Esophagus muscularis mucosa (tissue), 4 donors: ENCODE measurements at regions not wholly inside any gene's neighbourhood (a gene's known extent, or its start where the extent isn't known, plus 50 kb on each side); places are given as distances from the start of the nearest gene placed in this dataset.

Experiments
- CTCF ChIP-seq, 3 experiments: fragments of 200-600 bp in 2 of 3; fragments of 450-650 bp in 1 of 3; sonication (generic) in 2 of 3; IDR thresholded peaks; one replicate each; pipeline ENCODE4 v1.5.1; 2017 to 2019; ENCODE audit warnings: antibody characterized with exemption in 3 of 3, mild to moderate bottlenecking in 2 of 3, moderate library complexity in 1 of 3
- EP300 ChIP-seq: sonication (generic); formaldehyde crosslinking; IDR thresholded peaks from one replicate; pipeline ENCODE4 v1.6.1; 2017; ENCODE audit warnings: antibody characterized with exemption
- POLR2A ChIP-seq: fragments of 450-650 bp; IDR thresholded peaks from one replicate; pipeline ENCODE4 v1.6.1; 2017; ENCODE audit warnings: antibody characterized with exemption, moderate library complexity, mild to moderate bottlenecking, low read depth
- POLR2AphosphoS5 ChIP-seq, 2 donors: sonication (generic); formaldehyde crosslinking; IDR thresholded peaks; one replicate each; pipeline ENCODE4 v1.6.1; 2017; ENCODE audit warnings: antibody characterized with exemption in 2 of 2

GRCh38 chr21:28069450-28069923, 923.2 kb downstream of the LTN1 start:
- TF ChIP-seq CTCF (IDR thresholded peaks at IDR 0.05), result no peak
- no peak for TF ChIP-seq POLR2AphosphoS5 (IDR thresholded peaks at IDR 0.05)
- no peak for TF ChIP-seq POLR2A
- no peak for TF ChIP-seq EP300
